IMR-90 (cell line): ENCODE measurements at regions not wholly inside any gene's neighbourhood (a gene's known extent, or its start where the extent isn't known, plus 50 kb on each side); places are given as distances from the start of the nearest gene placed in this dataset.

ENCODE experiments used
- ATAC-seq: fragments of 200-7000 bp; cut with Tn5 transposase; 2 replicates; pipeline ENCODE4 v1.9.1; 2020; ENCODE audit warnings: low read depth, mild to moderate bottlenecking, moderate library complexity
- BruUV-seq: library from RNA; stranded (reverse); fragments of 400-500 nt; replicated peaks from 2 replicates; lab custom pipeline; 2021; lab: Mats Ljungman, UMichigan
- CTCF ChIA-PET: fragments of 300-600 bp; formaldehyde crosslinking; extraction: SDS; loops from one replicate; lab custom pipeline; 2021; ENCODE audit warnings: antibody characterized with exemption; lab: Yijun Ruan, JAX
- POLR2A ChIA-PET: fragments of 300-600 bp; sonication (Branson Sonifier 250); formaldehyde crosslinking; loops from one replicate; lab custom pipeline; 2022; ENCODE audit warnings: antibody characterized with exemption; ENCODE audit not compliant: unreplicated experiment; lab: Charles Lee
- DNase-seq: peaks from one replicate; pipeline ENCODE4 v3.0.0; 2013
- H2AFZ ChIP-seq: replicated peaks from 2 replicates; pipeline ENCODE3; 2013; ENCODE audit warnings: low read length, mild to moderate bottlenecking; ENCODE audit not compliant: poor library complexity
- H2AK5ac ChIP-seq: 2 replicates; pipeline ENCODE4 v1.6.1; 2013; ENCODE audit warnings: low read depth, low read length, inconsistent platforms
- H2AK9ac ChIP-seq: replicated peaks from 2 replicates; pipeline ENCODE3; 2013; ENCODE audit warnings: mild to moderate bottlenecking, low read depth, low read length, moderate library complexity; ENCODE audit not compliant: poor library complexity
- H2BK120ac ChIP-seq: 2 replicates; pipeline ENCODE4 v1.6.1; 2013; ENCODE audit warnings: low read depth, low read length, inconsistent platforms
- H2BK15ac ChIP-seq: 3 replicates; pipeline ENCODE4 v1.6.1; 2013; ENCODE audit warnings: low read depth, low read length, inconsistent platforms
- H2BK20ac ChIP-seq: 2 replicates; pipeline ENCODE4 v1.6.1; 2013; ENCODE audit warnings: low read depth, mild to moderate bottlenecking, inconsistent platforms, low read length, moderate library complexity
- H2BK5ac ChIP-seq: 2 replicates; pipeline ENCODE4 v1.6.1; 2013; ENCODE audit warnings: mild to moderate bottlenecking, low read depth, low read length, inconsistent platforms; ENCODE audit not compliant: poor library complexity, severe bottlenecking
- H3K14ac ChIP-seq: replicated peaks from 2 replicates; pipeline ENCODE4 v1.6.1; 2013; ENCODE audit warnings: low read depth, low read length, inconsistent platforms
- H3K18ac ChIP-seq: 2 replicates; pipeline ENCODE4 v1.6.1; 2013; ENCODE audit warnings: low read depth, low read length, control low read depth
- H3K23ac ChIP-seq: 2 replicates; pipeline ENCODE4 v1.6.1; 2013; ENCODE audit warnings: low read depth, low read length, inconsistent platforms
- H3K27ac ChIP-seq: 2 replicates; pipeline ENCODE4 v1.5.1; 2013; ENCODE audit warnings: mild to moderate bottlenecking, control low read depth, low read length; ENCODE audit not compliant: insufficient read depth
- H3K27me3 ChIP-seq: 2 replicates; pipeline ENCODE4 v1.6.1; 2013; ENCODE audit warnings: low read length; ENCODE audit not compliant: control insufficient read depth, insufficient read depth
- H3K36me3 ChIP-seq: 2 replicates; pipeline ENCODE4 v1.6.1; 2013; ENCODE audit warnings: low read length, mixed read lengths; ENCODE audit not compliant: control insufficient read depth, insufficient read depth
- H3K4ac ChIP-seq: 2 replicates; pipeline ENCODE4 v1.6.1; 2013; ENCODE audit warnings: low read depth, low read length, inconsistent platforms
- H3K4me1 ChIP-seq: 2 replicates; pipeline ENCODE4 v1.6.1; 2013; ENCODE audit warnings: low read length, mixed read lengths; ENCODE audit not compliant: control insufficient read depth, insufficient read depth
- H3K4me2 ChIP-seq: 2 replicates; pipeline ENCODE4 v1.6.1; 2013; ENCODE audit warnings: low read depth, mild to moderate bottlenecking, control low read depth, low read length, moderate library complexity
- H3K4me3 ChIP-seq: 2 replicates; pipeline ENCODE4 v1.5.1; 2013; ENCODE audit warnings: low read depth, mild to moderate bottlenecking, control low read depth, low read length, moderate library complexity; ENCODE audit not compliant: insufficient read depth
- H3K56ac ChIP-seq: 2 replicates; pipeline ENCODE4 v1.6.1; 2013; ENCODE audit warnings: low read length, inconsistent platforms; ENCODE audit not compliant: insufficient read depth; ENCODE audit errors: extremely low read depth
- H3K79me1 ChIP-seq, 2 experiments: 2 replicates each; pipeline ENCODE4 v1.6.1; 2013; ENCODE audit warnings: low read length in 2 of 2, inconsistent platforms in 1 of 2, low read depth in 1 of 2
- H3K9ac ChIP-seq: 2 replicates; pipeline ENCODE4 v1.6.1; 2013; ENCODE audit warnings: low read depth, low read length, control low read depth
- H3K9me1 ChIP-seq: 2 replicates; pipeline ENCODE4 v1.6.1; 2013; ENCODE audit warnings: low read length, inconsistent platforms; ENCODE audit not compliant: insufficient read depth
- H3K9me3 ChIP-seq: 2 replicates; pipeline ENCODE4 v1.6.1; 2013; ENCODE audit warnings: low read length; ENCODE audit not compliant: control insufficient read depth, insufficient read depth
- H4K20me1 ChIP-seq: 2 replicates; pipeline ENCODE4 v1.6.1; 2013; ENCODE audit warnings: low read length, inconsistent platforms; ENCODE audit not compliant: insufficient read depth
- H4K5ac ChIP-seq: 2 replicates; pipeline ENCODE4 v1.6.1; 2013; ENCODE audit warnings: mild to moderate bottlenecking, low read depth, low read length, control low read depth
- H4K8ac ChIP-seq, 2 experiments: 2 replicates each; pipeline ENCODE4 v1.6.1; 2013; ENCODE audit warnings: low read depth in 2 of 2, low read length in 2 of 2, control low read depth in 1 of 2, inconsistent platforms in 1 of 2
- H4K91ac ChIP-seq: 2 replicates; pipeline ENCODE4 v1.6.1; 2013; ENCODE audit warnings: low read depth, low read length, inconsistent platforms; ENCODE audit not compliant: insufficient read depth
- BHLHE40 ChIP-seq: fragments of 150-350 bp; IDR thresholded peaks from 2 replicates; pipeline ENCODE4 v1.6.1; 2016; ENCODE audit warnings: mild to moderate bottlenecking, low read depth, low read length
- CEBPB ChIP-seq: IDR thresholded peaks from 2 replicates; pipeline ENCODE4 v1.6.1; 2012; ENCODE audit warnings: low read depth, low read length, improper control_type of control experiment
- CHD1 ChIP-seq: IDR thresholded peaks from 2 replicates; pipeline ENCODE4 v1.6.1; 2012; ENCODE audit warnings: low read depth, low read length, improper control_type of control experiment
- CTCF ChIP-seq: conservative IDR thresholded peaks from 2 replicates; pipeline ENCODE4 v1.5.1; 2012; ENCODE audit warnings: mild to moderate bottlenecking, low read depth, low read length, improper control_type of control experiment
- ELK1 ChIP-seq: fragments of 150-350 bp; IDR thresholded peaks from 2 replicates; pipeline ENCODE4 v1.6.1; 2016; ENCODE audit warnings: low read depth, mild to moderate bottlenecking, low read length, moderate library complexity, borderline replicate concordance
- FOS ChIP-seq: fragments of 150-350 bp; IDR thresholded peaks from 2 replicates; pipeline ENCODE4 v1.6.1; 2016; ENCODE audit warnings: low read depth, low read length
- MAFK ChIP-seq: IDR thresholded peaks from 2 replicates; pipeline ENCODE4 v1.6.1; 2012; ENCODE audit warnings: low read depth, low read length, improper control_type of control experiment
- MAZ ChIP-seq: IDR thresholded peaks from 2 replicates; pipeline ENCODE4 v1.6.1; 2012; ENCODE audit warnings: low read depth, mild to moderate bottlenecking, low read length, improper control_type of control experiment, moderate library complexity, borderline replicate concordance
- MXI1 ChIP-seq: IDR thresholded peaks from 2 replicates; pipeline ENCODE4 v1.6.1; 2012; ENCODE audit warnings: low read depth, mild to moderate bottlenecking, low read length, moderate library complexity, borderline replicate concordance
- NFE2L2 ChIP-seq: fragments of 150-350 bp; IDR thresholded peaks from 2 replicates; pipeline ENCODE4 v1.6.1; 2016; ENCODE audit warnings: low read depth, mild to moderate bottlenecking, low read length
- POLR2A ChIP-seq: IDR thresholded peaks from 2 replicates; pipeline ENCODE4 v1.6.1; 2012; ENCODE audit warnings: mild to moderate bottlenecking, low read depth, low read length
- RAD21 ChIP-seq: IDR thresholded peaks from 2 replicates; pipeline ENCODE4 v1.6.1; 2012; ENCODE audit warnings: low read length, improper control_type of control experiment
- RCOR1 ChIP-seq: IDR thresholded peaks from 2 replicates; pipeline ENCODE4 v1.6.1; 2012; ENCODE audit warnings: mild to moderate bottlenecking, low read length, improper control_type of control experiment; ENCODE audit not compliant: insufficient replicate concordance
- RFX5 ChIP-seq: IDR thresholded peaks from 2 replicates; pipeline ENCODE4 v1.8.0; 2012; ENCODE audit warnings: low read depth, mild to moderate bottlenecking, low read length, moderate library complexity
- SMC3 ChIP-seq: fragments of 150-350 bp; IDR thresholded peaks from 2 replicates; pipeline ENCODE4 v1.6.1; 2016; ENCODE audit warnings: low read depth, mild to moderate bottlenecking, antibody characterized with exemption, low read length, moderate library complexity
- USF2 ChIP-seq: fragments of 150-350 bp; IDR thresholded peaks from 2 replicates; pipeline ENCODE4 v1.6.1; 2017; ENCODE audit warnings: mild to moderate bottlenecking, antibody characterized with exemption, low read length, low read depth
- dilution Hi-C: fragments of 300-500 bp; cut with HindIII; formaldehyde crosslinking; loops from one replicate; pipeline ENCODE4 v1.14.3; 2018; ENCODE audit warnings: low sequenced_read_pairs; ENCODE audit not compliant: unreplicated experiment
- in situ Hi-C: fragments of 300-500 bp; cut with MboI; formaldehyde crosslinking; loops from 3 replicates; pipeline ENCODE4 v1.14.3; 2019; ENCODE audit warnings: low sequenced_read_pairs, inconsistent platforms, mixed read lengths
- intact Hi-C: fragments of 100-400 bp; cut with micrococcal nuclease; formaldehyde crosslinking; loops from 2 replicates; pipeline ENCODE4 v1.10.0; 2022

GRCh38 chr18:2336690-2337392 is 234.5 kb downstream of the METTL4 start:
- Histone ChIP-seq H3K36me3 (no peaks in the 10 kb centered on the region), H2AK5ac (no peak overlapping the region), H3K9me1 (peaks cover 3% of the 10 kb centered on the region; the same call in 1 of the 2 replicates), H3K4me1 (no peaks in the 10 kb centered on the region), H3K4ac (no peak overlapping the region), H2BK5ac (no peak overlapping the region), H3K27ac (no peak overlapping the region), H2AK9ac (no peak overlapping the region), H3K4me2 (no peak overlapping the region), H3K14ac (no peak overlapping the region), H2BK20ac (no peak overlapping the region), H2AFZ (no peak overlapping the region), H3K4me3 (no peak overlapping the region), H4K91ac (no peak overlapping the region), H4K20me1 (no peaks in the 10 kb centered on the region), H3K9ac (no peak overlapping the region), H2BK120ac (no peak overlapping the region), H3K9me3 (no peaks in the 10 kb centered on the region), H4K8ac (no peak overlapping the region; a peak in 1 of 4 replicates), H3K18ac (no peak overlapping the region), H2BK15ac (no peak overlapping the region), H3K27me3 (peaks cover 4% of the 10 kb centered on the region), H3K56ac (no peak overlapping the region), H3K23ac (no peak overlapping the region), H4K5ac (no peak overlapping the region), H3K79me1 (no peaks in the 10 kb centered on the region)
- in situ Hi-C loops, result loop anchor here (5.0 kb wide), 1 partner anchor 200 kb away; no protein-coding TSS in a partner anchor
- dilution Hi-C loops, result no loop called here
- intact Hi-C loops, result loop anchor here (1.0 to 10.0 kb wide), 3 partner anchors 130 to 1472 kb away; no protein-coding TSS in a partner anchor
- TF ChIP-seq FOS (no peak), MAZ (no peak), RFX5 (no peak), MAFK (no peak), POLR2A (no peak), SMC3 (no peak), MXI1 (no peak), BHLHE40 (no peak), RAD21 (no peak), NFE2L2 (no peak), ELK1 (no peak), RCOR1 (no peak), USF2 (no peak), CTCF (no peak), CEBPB (no peak), CHD1 (no peak)
- POLR2A ChIA-PET, result no interaction called here
- BruUV-seq, result no TSS peak
- CTCF ChIA-PET, result interaction anchor here (1.1 kb wide), 1 partner anchor 12 kb away, joined by 3 read pairs; no protein-coding TSS in a partner anchor
- ATAC-seq (no peak), DNase-seq (no peak)
